ENCODE measurements at regions not wholly inside any gene's neighbourhood (a gene's known extent, or its start where the extent isn't known, plus 50 kb on each side); places are given as distances from the start of the nearest gene placed in this dataset.

- no peak for ATAC-seq
- TF ChIP-seq CSDC2 (CRISPR knock-in tag; IDR thresholded peaks at IDR 0.05), result no peak
- TF ChIP-seq ARNTL (CRISPR knock-in tag; IDR thresholded peaks at IDR 0.05; ENCODE audit: borderline replicate concordance, low read depth), result no peak
- no peak for TF ChIP-seq PATZ1 (CRISPR knock-in tag; IDR thresholded peaks at IDR 0.05; ENCODE audit: borderline replicate concordance)
Observed at GRCh38 chr6:100944644-100945043, 63.5 kb upstream of the ASCC3 start.

- TF ChIP-seq CSDC2 (CRISPR knock-in tag; IDR thresholded peaks at IDR 0.05) (no peak), ZFP3 (CRISPR knock-in tag; IDR thresholded peaks at IDR 0.05) (no peak)
- no peak for ATAC-seq
Observed at GRCh38 chr6:100946021-100946540, 65.0 kb upstream of the ASCC3 start.

GRCh38 chr6:100946711-100947110, 65.6 kb upstream of the ASCC3 start:
- no peak for TF ChIP-seq ZNF70 (CRISPR knock-in tag; IDR thresholded peaks at IDR 0.05)
- no peak for TF ChIP-seq CREB5 (CRISPR knock-in tag; IDR thresholded peaks at IDR 0.05; ENCODE audit: low read depth)
- TF ChIP-seq RARB (CRISPR knock-in tag; IDR thresholded peaks at IDR 0.05), result no peak
- TF ChIP-seq SNAI2 (CRISPR knock-in tag; IDR thresholded peaks at IDR 0.05), result no peak
- TF ChIP-seq POU6F1 (CRISPR knock-in tag; IDR thresholded peaks at IDR 0.05; ENCODE audit: borderline replicate concordance, low read depth), result no peak
- no peak for TF ChIP-seq CSDC2 (CRISPR knock-in tag; IDR thresholded peaks at IDR 0.05)
- no peak for TF ChIP-seq ARNTL (CRISPR knock-in tag; IDR thresholded peaks at IDR 0.05; ENCODE audit: borderline replicate concordance, low read depth)
- ATAC-seq, result no peak

- no peak for ATAC-seq
- TF ChIP-seq GLIS3 (CRISPR knock-in tag; IDR thresholded peaks at IDR 0.05) (no peak), ZFP3 (CRISPR knock-in tag; IDR thresholded peaks at IDR 0.05) (no peak), CSRNP3 (CRISPR knock-in tag; IDR thresholded peaks at IDR 0.05) (no peak), ZNF70 (CRISPR knock-in tag; IDR thresholded peaks at IDR 0.05) (no peak), TOX (CRISPR knock-in tag; IDR thresholded peaks at IDR 0.05; ENCODE audit: borderline replicate concordance) (no peak), RARB (CRISPR knock-in tag; IDR thresholded peaks at IDR 0.05) (no peak), ZFP30 (CRISPR knock-in tag; IDR thresholded peaks at IDR 0.05) (no peak), SNAI2 (CRISPR knock-in tag; IDR thresholded peaks at IDR 0.05) (no peak), ZNF8 (CRISPR knock-in tag; IDR thresholded peaks at IDR 0.05) (no peak), TCF4 (CRISPR knock-in tag; IDR thresholded peaks at IDR 0.05; ENCODE audit: borderline replicate concordance) (no peak), CSDC2 (CRISPR knock-in tag; IDR thresholded peaks at IDR 0.05) (no peak), ZC3H10 (CRISPR knock-in tag; IDR thresholded peaks at IDR 0.05) (no peak), BACH2 (CRISPR knock-in tag; IDR thresholded peaks at IDR 0.05; ENCODE audit: borderline replicate concordance) (no peak), OSR1 (CRISPR knock-in tag; IDR thresholded peaks at IDR 0.05) (no peak)
Observed at GRCh38 chr6:100948381-100949133, 67.4 kb upstream of the ASCC3 start.

GRCh38 chr6:100952006-100952405, 70.9 kb upstream of the ASCC3 start:
- no peak for ATAC-seq
- TF ChIP-seq PATZ1 (CRISPR knock-in tag; IDR thresholded peaks at IDR 0.05; ENCODE audit: borderline replicate concordance) (no peak), TOX (CRISPR knock-in tag; IDR thresholded peaks at IDR 0.05; ENCODE audit: borderline replicate concordance) (no peak), ZC3H10 (CRISPR knock-in tag; IDR thresholded peaks at IDR 0.05) (no peak), ZNF70 (CRISPR knock-in tag; IDR thresholded peaks at IDR 0.05) (no peak), TCF4 (CRISPR knock-in tag; IDR thresholded peaks at IDR 0.05; ENCODE audit: borderline replicate concordance) (no peak), CREB5 (CRISPR knock-in tag; IDR thresholded peaks at IDR 0.05; ENCODE audit: low read depth) (no peak), RARB (CRISPR knock-in tag; IDR thresholded peaks at IDR 0.05) (no peak), CSRNP3 (CRISPR knock-in tag; IDR thresholded peaks at IDR 0.05) (no peak), GLIS3 (CRISPR knock-in tag; IDR thresholded peaks at IDR 0.05) (no peak), ZNF565 (CRISPR knock-in tag; conservative IDR thresholded peaks at IDR 0.05; ENCODE audit: low read depth) (no peak)
